ENCODE measurements at regions not wholly inside any gene's neighbourhood (a gene's known extent, or its start where the extent isn't known, plus 50 kb on each side); places are given as distances from the start of the nearest gene placed in this dataset.

DNA sequence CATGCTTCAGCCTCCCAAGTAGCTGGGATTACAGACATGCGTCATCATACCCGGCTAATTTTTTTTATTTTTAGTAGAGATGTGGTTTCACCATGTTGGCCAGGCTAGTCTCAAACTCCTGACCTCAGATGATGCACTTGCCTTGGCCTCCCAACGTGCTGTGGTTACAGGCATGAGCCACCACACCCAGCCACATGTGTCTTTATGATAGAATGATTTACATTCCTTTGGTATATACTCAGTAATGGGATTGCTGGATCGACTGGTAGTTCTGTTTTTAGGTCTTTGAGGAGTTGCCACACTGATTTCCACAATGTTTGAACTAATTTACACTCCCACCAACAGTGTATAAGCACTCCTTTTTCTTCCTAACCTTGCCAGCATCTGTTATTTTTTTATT lies 276.2 kb downstream of the METTL15 start:
- H3K4me3 ChIP-seq (ENCODE audit: low read length), result no peak overlapping the region
- peak; percentile 60 for DNase-seq (ENCODE audit: low read depth)
- TF ChIP-seq, protein P1, sequence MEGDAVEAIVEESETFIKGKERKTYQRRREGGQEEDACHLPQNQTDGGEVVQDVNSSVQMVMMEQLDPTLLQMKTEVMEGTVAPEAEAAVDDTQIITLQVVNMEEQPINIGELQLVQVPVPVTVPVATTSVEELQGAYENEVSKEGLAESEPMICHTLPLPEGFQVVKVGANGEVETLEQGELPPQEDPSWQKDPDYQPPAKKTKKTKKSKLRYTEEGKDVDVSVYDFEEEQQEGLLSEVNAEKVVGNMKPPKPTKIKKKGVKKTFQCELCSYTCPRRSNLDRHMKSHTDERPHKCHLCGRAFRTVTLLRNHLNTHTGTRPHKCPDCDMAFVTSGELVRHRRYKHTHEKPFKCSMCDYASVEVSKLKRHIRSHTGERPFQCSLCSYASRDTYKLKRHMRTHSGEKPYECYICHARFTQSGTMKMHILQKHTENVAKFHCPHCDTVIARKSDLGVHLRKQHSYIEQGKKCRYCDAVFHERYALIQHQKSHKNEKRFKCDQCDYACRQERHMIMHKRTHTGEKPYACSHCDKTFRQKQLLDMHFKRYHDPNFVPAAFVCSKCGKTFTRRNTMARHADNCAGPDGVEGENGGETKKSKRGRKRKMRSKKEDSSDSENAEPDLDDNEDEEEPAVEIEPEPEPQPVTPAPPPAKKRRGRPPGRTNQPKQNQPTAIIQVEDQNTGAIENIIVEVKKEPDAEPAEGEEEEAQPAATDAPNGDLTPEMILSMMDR (conservative IDR thresholded peaks at IDR 0.05; ENCODE audit: low read depth, low read length), result no peak

DNA sequence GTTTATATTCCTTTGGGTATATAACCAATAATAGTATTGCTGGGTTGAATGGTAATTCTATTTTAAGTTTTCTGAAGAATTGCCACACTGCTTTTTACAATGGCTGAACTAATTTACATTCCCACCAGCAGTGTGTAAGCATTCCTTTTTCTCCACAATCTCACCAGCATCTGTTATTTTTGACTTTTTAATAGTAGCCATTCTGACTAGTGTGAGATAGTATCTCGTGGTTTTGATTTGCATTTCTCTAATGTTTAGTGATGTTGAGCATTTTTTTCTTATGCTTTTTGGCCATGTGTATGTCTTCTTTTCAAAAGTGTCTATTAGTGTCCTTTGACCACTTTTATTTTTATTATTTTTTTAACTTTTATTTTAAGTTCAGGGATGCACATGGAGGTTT lies 275.3 kb downstream of the METTL15 start:
- no peak overlapping the region for H3K4me3 ChIP-seq (ENCODE audit: low read length)
- TF ChIP-seq, protein P1 (conservative IDR thresholded peaks at IDR 0.05; ENCODE audit: low read depth, low read length), result no peak
- DNase-seq (ENCODE audit: low read depth), result no peak
